GM18867 (cell line): ENCODE measurements at regions not wholly inside any gene's neighbourhood (a gene's known extent, or its start where the extent isn't known, plus 50 kb on each side); places are given as distances from the start of the nearest gene placed in this dataset.
"Not testable (repeated sequence)": the region's sequence is repeated elsewhere in the genome, so short reads cannot be mapped to it uniquely, and the experiment has no call there.

ENCODE experiments used
- ATAC-seq: cut with Tn5 transposase; IDR thresholded peaks from one replicate; pipeline ENCODE4 v1.9.1; 2021; ENCODE audit warnings: mild to moderate bottlenecking, moderate library complexity; ENCODE audit not compliant: unreplicated experiment

- ATAC-seq: no peak
Measured at GRCh38 chr14:87640553-87640952, 352.4 kb downstream of the GALC start.

GRCh38 chr14:87638196-87638595, 354.8 kb downstream of the GALC start:
- ATAC-seq: no peak

GRCh38 chr14:87635442-87635841, 357.5 kb downstream of the GALC start:
- no peak for ATAC-seq

- ATAC-seq: no peak
Measured at GRCh38 chr14:87632796-87633195, 360.2 kb downstream of the GALC start.

- no peak for ATAC-seq
Measured at GRCh38 chr14:87630846-87631245, 362.1 kb downstream of the GALC start.

GRCh38 chr14:87629788-87630187, 363.2 kb downstream of the GALC start:
- ATAC-seq: no peak

GRCh38 chr14:87628780-87629179, 364.2 kb downstream of the GALC start:
- ATAC-seq: no peak

GRCh38 chr14:87628129-87628528, 364.9 kb downstream of the GALC start:
- ATAC-seq: no peak

GRCh38 chr14:87626266-87626665, 366.7 kb downstream of the GALC start:
- ATAC-seq: no peak

GRCh38 chr14:87623616-87624015, 369.4 kb downstream of the GALC start:
- no peak for ATAC-seq

GRCh38 chr14:87617079-87617478, 375.9 kb downstream of the GALC start:
- no peak for ATAC-seq

- peak; percentile 87 for ATAC-seq
Measured at GRCh38 chr14:87615822-87616679, 376.9 kb downstream of the GALC start.

- ATAC-seq: no peak
Measured at GRCh38 chr14:87615047-87615446, 377.9 kb downstream of the GALC start.

- no peak for ATAC-seq
Measured at GRCh38 chr14:87613881-87614280, 379.1 kb downstream of the GALC start.

GRCh38 chr14:87607056-87607455, 385.9 kb downstream of the GALC start:
- ATAC-seq: not testable (repeated sequence)

GRCh38 chr14:87601036-87601435, 391.9 kb downstream of the GALC start:
- ATAC-seq: no peak

GRCh38 chr14:87600240-87600639, 392.7 kb downstream of the GALC start:
- ATAC-seq: no peak

- ATAC-seq: no peak
Measured at GRCh38 chr14:87581298-87581697, 411.7 kb downstream of the GALC start.

- no peak for ATAC-seq
Measured at GRCh38 chr14:87579036-87579435, 413.9 kb downstream of the GALC start.

GRCh38 chr14:87575378-87575777, 417.6 kb downstream of the GALC start:
- no peak for ATAC-seq

- ATAC-seq: no peak
Measured at GRCh38 chr14:87573591-87573990, 419.4 kb downstream of the GALC start.

GRCh38 chr14:87567618-87568295, 425.2 kb downstream of the GALC start:
- no peak for ATAC-seq
